ENCODE measurements at regions not wholly inside any gene's neighbourhood (a gene's known extent, or its start where the extent isn't known, plus 50 kb on each side); places are given as distances from the start of the nearest gene placed in this dataset.

DNA sequence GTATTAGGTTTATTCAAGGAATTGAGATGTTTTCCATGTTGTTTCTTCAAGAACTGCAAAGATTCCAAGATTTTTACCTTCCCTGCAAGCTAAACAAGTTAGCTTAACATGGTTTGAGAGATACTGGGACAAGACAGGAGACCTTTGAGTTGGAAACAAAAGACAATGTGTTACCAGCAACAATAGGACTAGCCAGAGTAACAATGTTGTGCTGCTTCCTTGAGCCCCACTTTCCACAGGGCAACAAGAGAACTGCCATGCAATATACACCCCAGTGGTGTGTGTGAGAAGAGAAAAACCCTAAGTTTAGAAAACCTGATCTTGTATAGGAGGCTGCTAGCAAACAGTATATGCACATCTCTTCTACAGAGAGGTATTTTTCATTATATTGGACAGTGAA is 264.6 kb downstream of the PCDH20 start:
- TF ChIP-seq, protein P1, sequence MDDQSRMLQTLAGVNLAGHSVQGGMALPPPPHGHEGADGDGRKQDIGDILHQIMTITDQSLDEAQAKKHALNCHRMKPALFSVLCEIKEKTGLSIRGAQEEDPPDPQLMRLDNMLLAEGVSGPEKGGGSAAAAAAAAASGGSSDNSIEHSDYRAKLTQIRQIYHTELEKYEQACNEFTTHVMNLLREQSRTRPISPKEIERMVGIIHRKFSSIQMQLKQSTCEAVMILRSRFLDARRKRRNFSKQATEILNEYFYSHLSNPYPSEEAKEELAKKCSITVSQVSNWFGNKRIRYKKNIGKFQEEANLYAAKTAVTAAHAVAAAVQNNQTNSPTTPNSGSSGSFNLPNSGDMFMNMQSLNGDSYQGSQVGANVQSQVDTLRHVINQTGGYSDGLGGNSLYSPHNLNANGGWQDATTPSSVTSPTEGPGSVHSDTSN (IDR thresholded peaks at IDR 0.05) = no peak
- TF ChIP-seq, protein P2, sequence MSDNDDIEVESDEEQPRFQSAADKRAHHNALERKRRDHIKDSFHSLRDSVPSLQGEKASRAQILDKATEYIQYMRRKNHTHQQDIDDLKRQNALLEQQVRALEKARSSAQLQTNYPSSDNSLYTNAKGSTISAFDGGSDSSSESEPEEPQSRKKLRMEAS (IDR thresholded peaks at IDR 0.05; ENCODE audit: low read depth) = no peak

Data from SK-N-SH (cell line).